GM18861 (cell line): ENCODE measurements at regions not wholly inside any gene's neighbourhood (a gene's known extent, or its start where the extent isn't known, plus 50 kb on each side); places are given as distances from the start of the nearest gene placed in this dataset.

Experiments
- ATAC-seq: cut with Tn5 transposase; IDR thresholded peaks from one replicate; pipeline ENCODE4 v1.9.1; 2021; ENCODE audit not compliant: unreplicated experiment

GRCh38 chr6:140105857-140106256 lies 731.4 kb upstream of the CITED2 start:
- ATAC-seq = no peak

GRCh38 chr6:140105241-140105640 lies 730.8 kb upstream of the CITED2 start:
- ATAC-seq = no peak

- no peak for ATAC-seq
Measured at GRCh38 chr6:140101818-140102217, 727.4 kb upstream of the CITED2 start.

- ATAC-seq = no peak
Measured at GRCh38 chr6:140101367-140101766, 726.9 kb upstream of the CITED2 start.

- ATAC-seq = no peak
Measured at GRCh38 chr6:140095532-140095931, 721.1 kb upstream of the CITED2 start.

GRCh38 chr6:140091895-140092294 lies 717.4 kb upstream of the CITED2 start:
- ATAC-seq = no peak

GRCh38 chr6:140090871-140091270 lies 716.4 kb upstream of the CITED2 start:
- no peak for ATAC-seq

- no peak for ATAC-seq
Measured at GRCh38 chr6:140083375-140083774, 708.9 kb upstream of the CITED2 start.

- no peak for ATAC-seq
Measured at GRCh38 chr6:140082867-140083297, 708.4 kb upstream of the CITED2 start.

- ATAC-seq = no peak
Measured at GRCh38 chr6:140079328-140079727, 704.9 kb upstream of the CITED2 start.

- no peak for ATAC-seq
Measured at GRCh38 chr6:140078561-140079125, 704.2 kb upstream of the CITED2 start.

GRCh38 chr6:140077827-140078560 lies 703.5 kb upstream of the CITED2 start:
- no peak for ATAC-seq

GRCh38 chr6:140076105-140076504 lies 701.7 kb upstream of the CITED2 start:
- no peak for ATAC-seq

GRCh38 chr6:140073456-140073855 lies 699.0 kb upstream of the CITED2 start:
- no peak for ATAC-seq

GRCh38 chr6:140071601-140072062 lies 697.2 kb upstream of the CITED2 start:
- no peak for ATAC-seq

- no peak for ATAC-seq
Measured at GRCh38 chr6:140070846-140071473, 696.5 kb upstream of the CITED2 start.

GRCh38 chr6:140069576-140069975 lies 695.1 kb upstream of the CITED2 start:
- ATAC-seq = no peak

GRCh38 chr6:140068801-140069200 lies 694.4 kb upstream of the CITED2 start:
- ATAC-seq = no peak

- ATAC-seq = no peak
Measured at GRCh38 chr6:140064366-140064765, 689.9 kb upstream of the CITED2 start.

- no peak for ATAC-seq
Measured at GRCh38 chr6:140063021-140063399, 688.6 kb upstream of the CITED2 start.

GRCh38 chr6:140062043-140063020 lies 687.9 kb upstream of the CITED2 start:
- ATAC-seq = no peak
